ENCODE measurements at regions not wholly inside any gene's neighbourhood (a gene's known extent, or its start where the extent isn't known, plus 50 kb on each side); places are given as distances from the start of the nearest gene placed in this dataset.

DNA sequence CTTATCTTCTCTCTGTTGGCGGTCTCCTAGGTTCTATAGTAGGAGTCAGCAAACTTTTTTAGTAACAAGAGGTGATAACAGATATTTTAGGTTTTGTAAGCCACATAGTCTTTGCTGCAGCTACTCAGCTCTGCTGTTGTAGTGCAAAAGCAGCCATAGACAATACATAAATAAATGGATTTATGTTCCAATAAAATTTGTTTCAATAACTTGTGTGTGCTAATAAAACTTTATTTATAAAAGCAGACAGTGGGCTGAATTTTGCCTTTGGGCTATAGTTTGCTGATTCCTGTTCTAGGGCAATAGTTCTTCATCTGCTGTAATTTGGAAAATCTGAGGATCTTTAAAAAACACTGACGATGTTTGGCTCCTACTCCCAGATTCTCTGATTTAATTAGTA is 469.4 kb upstream of the TNC start:
- Histone ChIP-seq H3K27ac (no peak overlapping the region), H3K4me1 (ENCODE audit: insufficient read depth) (peaks cover 5% of the 10 kb centered on the region), H3K9me2 (replicated peaks; ENCODE audit: insufficient read depth) (no peaks in the 10 kb centered on the region), H3K36me3 (replicated peaks; ENCODE audit: insufficient read depth, low read depth) (no peaks in the 10 kb centered on the region), H3K27me3 (no peaks in the 10 kb centered on the region), H3K4me2 (no peak overlapping the region), H3K4me3 (no peak overlapping the region), H4K20me1 (ENCODE audit: insufficient read depth, poor library complexity, severe bottlenecking) (no peaks in the 10 kb centered on the region), H3K9me3 (ENCODE audit: low read depth) (no peaks in the 10 kb centered on the region), H2AFZ (no peak overlapping the region), H3K79me2 (no peaks in the 10 kb centered on the region)
- DNase-seq (ENCODE audit: low spot score), result no peak
- no peak for TF ChIP-seq EZH2 (IDR thresholded peaks at IDR 0.05; ENCODE audit: borderline replicate concordance)
- no peak for TF ChIP-seq EZH2phosphoT487 (IDR thresholded peaks at IDR 0.05; ENCODE audit: low read depth, severe bottlenecking, unreplicated experiment)
- TF ChIP-seq CTCF (IDR thresholded peaks at IDR 0.05; ENCODE audit: poor library complexity), result no peak
- 94% methylated on average over 2 of the region's 2 CpGs for WGBS (ENCODE audit: low lambda C conversion rate, missing lambda C conversion rate)

DNA sequence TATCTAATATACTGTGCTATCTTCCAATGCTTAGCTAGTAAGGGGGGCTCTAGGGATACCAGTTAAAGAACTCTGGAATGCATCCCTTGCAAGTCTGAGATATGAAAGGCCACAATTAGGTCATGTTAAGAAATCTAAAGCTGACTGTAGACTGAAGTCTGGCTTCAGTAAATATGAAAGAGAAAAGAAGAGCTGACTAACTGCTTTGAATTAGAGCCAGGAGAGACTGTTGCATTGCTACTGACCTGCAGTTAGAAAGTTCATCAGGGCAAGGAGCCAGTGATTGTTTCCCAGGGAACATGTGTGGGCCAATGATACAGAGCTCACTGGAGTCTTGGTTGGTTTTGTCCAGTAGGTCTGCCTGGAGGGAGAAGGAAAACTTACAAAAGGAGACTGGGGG is 472.1 kb upstream of the TNC start:
- no peak overlapping the region for H2AFZ ChIP-seq
- no peaks in the 10 kb centered on the region for H3K36me3 ChIP-seq (replicated peaks; ENCODE audit: insufficient read depth, low read depth)
- H3K9me3 ChIP-seq (ENCODE audit: low read depth), result no peaks in the 10 kb centered on the region
- no peaks in the 10 kb centered on the region for H3K27me3 ChIP-seq
- peaks cover 13% of the 10 kb centered on the region for H3K4me1 ChIP-seq (ENCODE audit: insufficient read depth)
- H3K4me2 ChIP-seq, result no peak overlapping the region
- DNase-seq (ENCODE audit: low spot score), result peak; percentile 41
- H3K27ac ChIP-seq, result no peak overlapping the region
- no peaks in the 10 kb centered on the region for H4K20me1 ChIP-seq (ENCODE audit: insufficient read depth, poor library complexity, severe bottlenecking)
- TF ChIP-seq CTCF (IDR thresholded peaks at IDR 0.05; ENCODE audit: poor library complexity) (no peak), EZH2 (IDR thresholded peaks at IDR 0.05; ENCODE audit: borderline replicate concordance) (no peak), EZH2phosphoT487 (IDR thresholded peaks at IDR 0.05; ENCODE audit: low read depth, severe bottlenecking, unreplicated experiment) (no peak)
- no peaks in the 10 kb centered on the region for H3K9me2 ChIP-seq (replicated peaks; ENCODE audit: insufficient read depth)
- no peaks in the 10 kb centered on the region for H3K79me2 ChIP-seq
- H3K4me3 ChIP-seq, result no peak overlapping the region

- WGBS (ENCODE audit: low lambda C conversion rate, missing lambda C conversion rate), result 8% methylated on average over 4 of the region's 4 CpGs
- TF ChIP-seq CTCF (IDR thresholded peaks at IDR 0.05; ENCODE audit: poor library complexity) (peak; percentile 90), EZH2phosphoT487 (IDR thresholded peaks at IDR 0.05; ENCODE audit: low read depth, severe bottlenecking, unreplicated experiment) (no peak)
- Histone ChIP-seq H3K36me3 (replicated peaks; ENCODE audit: insufficient read depth, low read depth) (no peaks in the 10 kb centered on the region), H3K4me3 (no peak overlapping the region), H3K27ac (peak overlapping the region; percentile 83), H2AFZ (peak overlapping the region; percentile 32), H3K4me1 (ENCODE audit: insufficient read depth) (peaks cover 20% of the 10 kb centered on the region), H3K4me2 (peak overlapping the region; percentile 33), H3K79me2 (no peaks in the 10 kb centered on the region), H3K9me2 (replicated peaks; ENCODE audit: insufficient read depth) (no peaks in the 10 kb centered on the region), H3K27me3 (no peaks in the 10 kb centered on the region), H3K9me3 (ENCODE audit: low read depth) (no peaks in the 10 kb centered on the region), H4K20me1 (ENCODE audit: insufficient read depth, poor library complexity, severe bottlenecking) (no peaks in the 10 kb centered on the region)
- peak; percentile 92 for DNase-seq (ENCODE audit: low spot score)
These were observed 473.6 kb upstream of the TNC start for GRCh38 chr9:115591584-115591984.

GRCh38 chr9:115593587-115594091 is 475.7 kb upstream of the TNC start:
- Histone ChIP-seq H3K27ac (peak overlapping the region; percentile 79), H3K36me3 (replicated peaks; ENCODE audit: insufficient read depth, low read depth) (no peaks in the 10 kb centered on the region), H4K20me1 (ENCODE audit: insufficient read depth, poor library complexity, severe bottlenecking) (no peaks in the 10 kb centered on the region), H3K79me2 (no peaks in the 10 kb centered on the region), H3K27me3 (no peaks in the 10 kb centered on the region), H3K4me1 (ENCODE audit: insufficient read depth) (peaks cover 25% of the 10 kb centered on the region), H3K9me3 (ENCODE audit: low read depth) (no peaks in the 10 kb centered on the region), H3K4me3 (no peak overlapping the region), H2AFZ (no peak overlapping the region), H3K4me2 (peak overlapping the region; percentile 14), H3K9me2 (replicated peaks; ENCODE audit: insufficient read depth) (no peaks in the 10 kb centered on the region)
- TF ChIP-seq EZH2 (IDR thresholded peaks at IDR 0.05; ENCODE audit: borderline replicate concordance) (no peak), EZH2phosphoT487 (IDR thresholded peaks at IDR 0.05; ENCODE audit: low read depth, severe bottlenecking, unreplicated experiment) (no peak), CTCF (IDR thresholded peaks at IDR 0.05; ENCODE audit: poor library complexity) (peak; percentile 91)
- peak; percentile 55 for DNase-seq (ENCODE audit: low spot score)
- 5% methylated on average over 4 of the region's 4 CpGs for WGBS (ENCODE audit: low lambda C conversion rate, missing lambda C conversion rate)
